IPS DF 6.9 (cell line): ENCODE measurements at regions not wholly inside any gene's neighbourhood (a gene's known extent, or its start where the extent isn't known, plus 50 kb on each side); places are given as distances from the start of the nearest gene placed in this dataset.
"Not testable (repeated sequence)": the region's sequence is repeated elsewhere in the genome, so short reads cannot be mapped to it uniquely, and the experiment has no call there.

ENCODE experiments used
- DNase-seq: peaks from one replicate; pipeline ENCODE4 v3.0.0-alpha.2; 2013; ENCODE audit warnings: low read depth, low spot score
- H3K27ac ChIP-seq: one replicate; pipeline ENCODE4 v1.5.1; 2013; ENCODE audit warnings: low read length, control low read depth
- H3K27me3 ChIP-seq: 2 replicates; pipeline ENCODE4 v1.6.1; 2013; ENCODE audit warnings: mild to moderate bottlenecking, low read length; ENCODE audit not compliant: control insufficient read depth, insufficient read depth
- H3K36me3 ChIP-seq: 2 replicates; pipeline ENCODE4 v1.6.1; 2013; ENCODE audit warnings: low read length; ENCODE audit not compliant: control insufficient read depth, insufficient read depth
- H3K4me1 ChIP-seq: 2 replicates; pipeline ENCODE4 v1.6.1; 2013; ENCODE audit warnings: low read length; ENCODE audit not compliant: control insufficient read depth, insufficient read depth
- H3K4me3 ChIP-seq: 2 replicates; pipeline ENCODE4 v1.5.1; 2013; ENCODE audit warnings: mild to moderate bottlenecking, low read length
- H3K9me3 ChIP-seq: 2 replicates; pipeline ENCODE4 v1.6.1; 2013; ENCODE audit warnings: low read length, inconsistent platforms; ENCODE audit not compliant: control insufficient read depth, insufficient read depth
- WGBS: extraction: QIAGEN DNeasy Blood & Tissue Kit; methylation state at CpG from one replicate; pipeline ENCODE4 v1.1.7; 2013; ENCODE audit warnings: mixed read lengths, missing lambda C conversion rate; ENCODE audit not compliant: insufficient read length, insufficient coverage; 5-methylcytosine and 5-hydroxymethylcytosine counted together

DNA sequence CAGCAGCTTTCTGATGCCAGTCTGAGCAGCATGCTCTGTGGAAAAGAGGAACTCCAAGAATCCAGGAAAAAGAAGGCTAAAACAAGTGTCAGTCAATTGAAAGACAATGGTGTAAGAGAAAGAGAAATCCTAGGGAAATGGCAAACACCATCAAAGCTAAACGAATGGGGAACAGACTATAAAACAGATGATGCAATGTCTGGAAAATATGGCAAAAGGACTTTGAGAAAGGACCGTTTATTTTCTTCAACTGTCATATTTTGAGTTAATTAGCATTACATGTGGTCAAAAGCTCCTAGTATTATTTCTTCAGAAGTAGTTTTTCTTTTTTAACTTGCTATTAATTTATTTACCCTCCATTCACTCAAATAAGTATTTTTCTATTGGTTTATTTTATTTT lies 465.2 kb downstream of the LRRC70 start:
- H3K4me1 ChIP-seq: no peaks in the 10 kb centered on the region
- H3K4me3 ChIP-seq: no peak overlapping the region
- no peak for DNase-seq
- no peaks in the 10 kb centered on the region for H3K27me3 ChIP-seq
- H3K27ac ChIP-seq: no peak overlapping the region
- no peaks in the 10 kb centered on the region for H3K36me3 ChIP-seq
- no CpG with 5 or more reads among the region's 2 CpGs for WGBS
- H3K9me3 ChIP-seq: no peaks in the 10 kb centered on the region

DNA sequence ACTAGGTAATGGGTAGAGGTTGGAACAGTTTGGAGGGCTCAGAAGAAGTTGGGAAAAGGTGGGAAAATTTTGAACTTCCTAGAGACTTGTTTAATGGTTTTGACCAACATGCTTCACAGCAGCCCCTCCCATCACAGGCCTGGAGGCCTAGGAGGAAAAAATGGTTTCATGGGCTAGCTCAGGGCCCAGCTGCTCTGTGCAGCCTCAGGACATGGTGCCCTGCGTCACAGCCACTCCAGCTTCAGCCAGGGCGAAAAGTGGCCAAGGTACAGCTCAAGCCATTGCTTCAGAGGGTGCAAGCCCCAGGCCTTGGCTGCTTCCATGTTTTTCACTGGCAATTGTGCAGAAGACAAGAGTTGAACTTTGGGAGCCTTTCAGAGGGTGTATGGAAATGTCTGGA lies 453.7 kb downstream of the LRRC70 start:
- Histone ChIP-seq H3K9me3 (peaks cover 4% of the 10 kb centered on the region; the same call in 1 of the 2 replicates), H3K4me1 (no peaks in the 10 kb centered on the region), H3K4me3 (no peak overlapping the region), H3K27me3 (no peaks in the 10 kb centered on the region), H3K36me3 (no peaks in the 10 kb centered on the region), H3K27ac (no peak overlapping the region)
- WGBS: no CpG with 5 or more reads among the region's 2 CpGs
- no peak for DNase-seq

DNA sequence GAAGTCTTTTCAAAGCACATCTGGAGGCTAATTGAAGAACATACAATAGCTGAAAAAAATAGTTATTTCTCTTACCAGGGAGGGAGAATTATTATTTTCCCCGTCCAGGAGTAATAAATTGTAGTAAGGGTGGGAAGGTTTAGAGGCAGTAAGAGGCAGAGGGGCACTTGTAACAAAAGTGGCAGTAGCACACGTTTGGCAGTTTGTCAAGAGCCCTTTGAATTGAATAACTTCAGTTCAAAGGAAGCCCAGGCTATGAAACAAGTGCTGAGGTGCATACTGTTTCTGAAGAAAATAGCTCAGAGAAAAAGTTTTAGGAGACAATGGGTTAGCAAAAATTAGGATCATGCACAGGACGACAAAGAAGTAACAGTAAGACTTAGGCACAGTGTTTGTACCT lies 451.3 kb downstream of the LRRC70 start:
- Histone ChIP-seq H3K4me3 (no peak overlapping the region), H3K9me3 (peaks cover 4% of the 10 kb centered on the region; the same call in 1 of the 2 replicates), H3K27ac (no peak overlapping the region), H3K4me1 (no peaks in the 10 kb centered on the region), H3K36me3 (no peaks in the 10 kb centered on the region), H3K27me3 (no peaks in the 10 kb centered on the region)
- no peak for DNase-seq
- no CpG with 5 or more reads among the region's 3 CpGs for WGBS

DNA sequence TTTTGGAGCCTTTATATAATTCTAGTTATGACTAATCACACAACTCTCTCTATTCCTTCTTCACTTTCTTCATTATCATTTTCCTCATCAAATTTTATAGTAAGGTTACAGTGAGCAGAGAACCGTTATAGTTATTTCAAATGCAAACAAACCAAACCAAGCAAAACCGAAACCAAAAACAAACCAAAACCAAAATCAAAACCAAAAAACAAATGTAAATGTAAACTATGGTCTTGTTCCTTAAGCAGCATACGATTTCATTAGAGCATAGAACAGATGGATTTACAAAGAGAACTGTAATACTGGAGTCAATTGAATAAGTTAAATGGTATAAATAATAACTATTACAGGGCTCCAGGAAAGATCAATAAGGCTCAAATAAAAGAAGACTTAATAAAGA lies 447.1 kb downstream of the LRRC70 start:
- Histone ChIP-seq H3K9me3 (no peaks in the 10 kb centered on the region), H3K36me3 (no peaks in the 10 kb centered on the region), H3K4me1 (no peaks in the 10 kb centered on the region), H3K27ac (no peak overlapping the region), H3K27me3 (no peaks in the 10 kb centered on the region), H3K4me3 (no peak overlapping the region)
- DNase-seq: no peak
- 100% methylated on average over 1 of the region's 3 CpGs for WGBS

- no peak for DNase-seq
- Histone ChIP-seq H3K9me3 (no peaks in the 10 kb centered on the region), H3K36me3 (no peaks in the 10 kb centered on the region), H3K4me1 (no peaks in the 10 kb centered on the region), H3K27ac (no peak overlapping the region), H3K4me3 (no peak overlapping the region), H3K27me3 (no peaks in the 10 kb centered on the region)
- WGBS: no CpG with 5 or more reads among the region's 1 CpG
These were observed 443.8 kb downstream of the LRRC70 start for GRCh38 chr5:63022403-63022802.

GRCh38 chr5:63011158-63011557 lies 432.5 kb downstream of the LRRC70 start:
- no peaks in the 10 kb centered on the region; the same call in 1 of the 2 replicates for H3K9me3 ChIP-seq

DNA sequence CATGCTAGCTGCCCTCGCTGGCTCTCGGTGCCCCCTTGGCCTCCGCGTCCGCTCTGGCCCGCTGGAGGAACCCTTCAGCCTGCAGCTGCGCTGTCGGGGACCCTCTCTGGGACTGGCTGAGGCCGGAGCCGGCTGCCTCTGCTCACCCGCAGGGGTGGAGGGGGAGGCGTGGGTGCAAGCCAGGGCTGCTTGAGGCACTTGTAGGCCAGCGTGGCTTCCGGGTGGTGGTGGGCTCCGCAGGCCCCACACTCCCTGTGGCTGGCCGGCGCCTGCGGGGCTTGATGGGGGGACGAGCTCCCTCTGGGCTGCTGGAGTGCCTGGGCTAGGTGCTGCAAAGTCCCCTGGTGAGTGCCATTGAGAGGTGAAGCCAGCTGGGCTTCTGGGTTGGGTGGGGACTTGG lies 429.6 kb downstream of the LRRC70 start:
- no peak for DNase-seq
- Histone ChIP-seq H3K27ac (no peak overlapping the region), H3K4me1 (no peaks in the 10 kb centered on the region; the same call in 1 of the 2 replicates), H3K4me3 (no peak overlapping the region), H3K36me3 (no peaks in the 10 kb centered on the region), H3K27me3 (no peaks in the 10 kb centered on the region), H3K9me3 (no peaks in the 10 kb centered on the region; the same call in 1 of the 2 replicates)
- no CpG with 5 or more reads among the region's 19 CpGs for WGBS

More at GRCh38 chr5:63011158-63011557, 432.5 kb downstream of the LRRC70 start:
- H3K27me3 ChIP-seq: no peaks in the 10 kb centered on the region
- H3K36me3 ChIP-seq: no peaks in the 10 kb centered on the region
- H3K4me3 ChIP-seq: no peak overlapping the region
- no peaks in the 10 kb centered on the region; the same call in 1 of the 2 replicates for H3K4me1 ChIP-seq
- H3K27ac ChIP-seq: no peak overlapping the region
- WGBS: no CpG with 5 or more reads among the region's 1 CpG
- no peak for DNase-seq

DNA sequence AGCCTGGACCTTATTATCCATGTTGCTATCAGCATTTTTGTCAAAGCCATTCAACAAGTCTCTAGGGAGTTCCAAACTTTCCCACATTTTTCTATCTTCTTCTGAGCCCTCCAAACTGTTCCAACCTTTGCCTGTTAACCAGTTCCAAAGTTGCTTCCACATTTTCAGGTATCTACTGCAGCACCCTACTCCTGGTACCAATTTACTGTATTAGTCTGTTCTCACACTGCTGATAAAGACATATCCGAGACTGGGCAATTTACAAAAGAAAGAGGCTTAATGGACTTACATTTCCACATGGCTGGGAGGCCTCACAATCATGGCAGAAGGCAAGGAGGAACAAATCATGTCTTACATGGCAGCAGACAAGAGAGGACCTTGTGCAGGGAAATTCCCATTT lies 416.2 kb downstream of the LRRC70 start:
- not testable (repeated sequence) for DNase-seq, H3K27me3 ChIP-seq, H3K9me3 ChIP-seq, H3K27ac ChIP-seq, H3K36me3 ChIP-seq, H3K4me1 ChIP-seq, H3K4me3 ChIP-seq
- no CpG with 5 or more reads among the region's 1 CpG for WGBS

DNA sequence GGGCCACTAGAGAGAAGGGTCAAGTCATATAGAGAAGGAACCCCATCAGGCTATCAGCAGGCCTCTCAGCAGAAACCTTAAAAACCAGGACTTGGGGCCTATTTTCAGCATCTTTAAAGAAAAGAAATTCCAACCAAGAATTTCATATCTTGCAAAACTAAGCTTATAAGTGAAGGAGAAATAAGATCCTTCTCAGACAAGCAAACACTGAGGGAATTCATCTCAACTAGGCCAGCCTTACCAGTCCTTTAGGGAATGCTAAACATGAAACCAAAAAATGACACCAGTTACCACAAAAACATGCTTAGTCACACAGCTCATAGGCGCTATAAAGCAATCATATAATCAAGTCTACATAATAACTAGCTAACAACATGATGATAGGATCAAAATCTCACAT lies 407.1 kb downstream of the LRRC70 start:
- Histone ChIP-seq H3K4me3 (no peak overlapping the region), H3K36me3 (no peaks in the 10 kb centered on the region), H3K4me1 (no peaks in the 10 kb centered on the region), H3K9me3 (no peaks in the 10 kb centered on the region; the same call in 1 of the 2 replicates), H3K27me3 (no peaks in the 10 kb centered on the region), H3K27ac (no peak overlapping the region)
- no CpG with 5 or more reads among the region's 1 CpG for WGBS
- no peak for DNase-seq

DNA sequence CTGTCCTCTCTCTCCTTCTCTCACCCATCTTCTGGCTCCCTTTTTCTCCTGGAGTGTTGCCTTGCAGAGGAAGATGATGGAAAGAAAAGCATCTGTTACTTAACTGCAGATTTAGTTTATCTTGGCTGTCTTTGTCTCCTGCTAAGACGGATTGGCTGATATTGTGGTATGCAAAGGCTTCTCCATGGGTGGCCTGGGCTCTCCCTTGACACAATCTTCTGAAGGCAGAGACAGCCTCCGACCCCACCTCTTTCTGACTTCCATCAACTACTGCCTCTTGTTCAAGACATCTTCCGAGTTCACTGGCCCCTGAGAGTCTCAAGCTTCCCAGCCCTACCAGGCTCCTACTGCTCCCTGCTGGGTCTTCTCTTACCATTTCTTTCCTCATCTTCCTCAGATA lies 403.7 kb downstream of the LRRC70 start:
- no peaks in the 10 kb centered on the region for H3K4me1 ChIP-seq
- no CpG with 5 or more reads among the region's 3 CpGs for whole genome bisulfite sequencing
- H3K36me3 ChIP-seq: no peaks in the 10 kb centered on the region
- H3K9me3 ChIP-seq: no peaks in the 10 kb centered on the region; the same call in 1 of the 2 replicates
- H3K4me3 ChIP-seq: no peak overlapping the region
- H3K27ac ChIP-seq: no peak overlapping the region
- DNase-seq: peak; percentile 4
- no peaks in the 10 kb centered on the region for H3K27me3 ChIP-seq

- Histone ChIP-seq H3K9me3 (no peaks in the 10 kb centered on the region), H3K27ac (no peak overlapping the region), H3K4me3 (no peak overlapping the region), H3K36me3 (no peaks in the 10 kb centered on the region), H3K27me3 (no peaks in the 10 kb centered on the region), H3K4me1 (no peaks in the 10 kb centered on the region)
- no CpG with 5 or more reads among the region's 1 CpG for WGBS
- DNase-seq: no peak
These were observed 402.3 kb downstream of the LRRC70 start for GRCh38 chr5:62980884-62981283.
